ENCODE measurements at regions not wholly inside any gene's neighbourhood (a gene's known extent, or its start where the extent isn't known, plus 50 kb on each side); places are given as distances from the start of the nearest gene placed in this dataset.

DNA sequence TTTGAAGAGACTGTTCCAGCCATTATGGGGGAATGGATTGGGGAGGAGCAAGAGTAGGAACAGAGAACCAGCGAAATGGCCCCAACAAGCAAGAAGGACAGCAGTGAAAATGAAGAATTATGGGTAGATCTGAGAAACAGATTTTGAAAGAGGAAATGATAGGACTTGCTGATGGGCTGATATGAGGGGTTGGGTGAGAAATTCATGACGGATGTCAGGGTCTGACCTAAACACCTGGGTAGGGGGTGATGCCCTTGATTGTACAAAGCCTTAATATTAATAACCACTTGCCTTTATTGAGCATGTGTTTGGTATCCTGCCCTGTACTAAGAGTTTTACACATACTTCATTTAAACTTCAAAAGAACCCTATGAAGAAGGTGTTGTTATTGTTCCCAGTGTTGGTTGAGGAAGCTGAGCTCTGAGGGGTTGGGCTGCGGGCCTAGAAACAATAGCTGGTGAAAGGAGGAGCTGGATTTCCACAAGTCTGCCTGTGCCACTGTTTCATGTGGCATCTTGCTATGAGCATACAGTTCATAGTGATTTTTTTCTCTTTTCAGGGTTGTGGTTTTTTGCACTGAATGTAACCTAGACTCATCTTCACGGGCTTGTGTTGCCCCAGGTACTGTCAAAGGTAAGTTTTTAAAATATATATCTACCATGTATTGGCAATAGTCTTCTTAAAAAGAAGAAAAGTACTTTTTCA lies 61.1 kb upstream of the TNRC6B start:
- Histone ChIP-seq H2AFZ (ENCODE audit: low read length, unreplicated experiment) (no peak overlapping the region), H3K36me3 (ENCODE audit: insufficient read depth, low read length) (no peaks in the 10 kb centered on the region), H3K4me1 (ENCODE audit: control insufficient read depth, insufficient read depth, low read length, unreplicated experiment) (no peaks in the 10 kb centered on the region), H3K79me2 (ENCODE audit: control insufficient read depth, insufficient read depth, low read length, unreplicated experiment) (no peaks in the 10 kb centered on the region), H3K27ac (ENCODE audit: low read depth, low read length) (no peak overlapping the region), H3K27me3 (ENCODE audit: insufficient read depth, low read length) (no peaks in the 10 kb centered on the region), H3K4me3 (ENCODE audit: low read depth, low read length) (no peak overlapping the region)

DNA sequence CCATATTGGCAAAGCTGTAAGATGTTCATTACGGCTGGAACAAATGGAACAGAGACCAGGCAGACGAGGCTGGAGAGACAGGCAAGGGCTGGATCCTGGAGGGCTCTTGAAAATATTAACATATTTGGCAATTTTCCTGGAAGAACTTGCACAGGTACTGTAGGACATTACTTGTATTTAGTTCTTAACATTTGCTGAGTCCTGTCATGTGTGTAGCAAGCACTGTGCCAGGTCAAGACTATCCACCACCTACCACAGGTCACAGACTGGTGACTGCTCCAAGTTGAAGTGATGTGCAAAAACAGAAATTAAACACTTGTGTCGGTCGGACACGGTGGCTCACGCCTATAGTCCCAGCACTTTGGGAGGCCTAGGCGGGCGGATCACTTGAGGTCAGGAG lies 58.7 kb upstream of the TNRC6B start:
- Histone ChIP-seq H3K4me3 (ENCODE audit: low read depth, low read length) (no peak overlapping the region), H3K79me2 (ENCODE audit: control insufficient read depth, insufficient read depth, low read length, unreplicated experiment) (no peaks in the 10 kb centered on the region), H3K27me3 (ENCODE audit: insufficient read depth, low read length) (no peaks in the 10 kb centered on the region), H3K36me3 (ENCODE audit: insufficient read depth, low read length) (no peaks in the 10 kb centered on the region), H2AFZ (ENCODE audit: low read length, unreplicated experiment) (no peak overlapping the region), H3K4me1 (ENCODE audit: control insufficient read depth, insufficient read depth, low read length, unreplicated experiment) (no peaks in the 10 kb centered on the region), H3K27ac (ENCODE audit: low read depth, low read length) (no peak overlapping the region)

DNA sequence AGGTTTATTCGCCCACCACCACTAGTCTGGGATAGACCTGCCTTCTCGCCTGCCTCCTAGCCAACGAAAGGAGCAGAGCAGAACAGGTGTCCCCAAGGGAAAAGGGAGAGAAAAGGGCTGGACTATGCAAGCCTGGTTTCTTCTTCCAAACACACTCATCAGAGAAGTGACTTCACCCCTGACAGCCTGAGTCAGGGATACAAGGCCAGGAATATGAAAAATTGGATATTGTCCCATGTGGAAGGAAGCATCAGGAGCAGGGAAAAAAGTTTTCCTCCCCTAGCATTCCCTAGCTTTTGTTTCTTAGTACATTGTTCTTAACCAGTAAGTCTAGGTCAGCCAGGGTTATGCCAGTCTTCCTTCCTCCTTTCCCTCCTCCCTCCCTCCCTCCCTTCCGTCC lies 56.9 kb upstream of the TNRC6B start:
- Histone ChIP-seq H3K4me1 (ENCODE audit: control insufficient read depth, insufficient read depth, low read length, unreplicated experiment) (no peaks in the 10 kb centered on the region), H3K4me3 (ENCODE audit: low read depth, low read length) (no peak overlapping the region), H3K27ac (ENCODE audit: low read depth, low read length) (no peak overlapping the region), H2AFZ (ENCODE audit: low read length, unreplicated experiment) (no peak overlapping the region), H3K79me2 (ENCODE audit: control insufficient read depth, insufficient read depth, low read length, unreplicated experiment) (no peaks in the 10 kb centered on the region), H3K27me3 (ENCODE audit: insufficient read depth, low read length) (no peaks in the 10 kb centered on the region), H3K36me3 (ENCODE audit: insufficient read depth, low read length) (no peaks in the 10 kb centered on the region)

GRCh38 chr22:40121461-40121860 lies 56.3 kb upstream of the TNRC6B start:
- no peak overlapping the region for H3K4me3 ChIP-seq (ENCODE audit: low read depth, low read length)
- H3K79me2 ChIP-seq (ENCODE audit: control insufficient read depth, insufficient read depth, low read length, unreplicated experiment) = no peaks in the 10 kb centered on the region
- no peaks in the 10 kb centered on the region for H3K27me3 ChIP-seq (ENCODE audit: insufficient read depth, low read length)
- no peaks in the 10 kb centered on the region for H3K4me1 ChIP-seq (ENCODE audit: control insufficient read depth, insufficient read depth, low read length, unreplicated experiment)
- no peak overlapping the region for H3K27ac ChIP-seq (ENCODE audit: low read depth, low read length)
- H3K36me3 ChIP-seq (ENCODE audit: insufficient read depth, low read length) = no peaks in the 10 kb centered on the region
- H2AFZ ChIP-seq (ENCODE audit: low read length, unreplicated experiment) = no peak overlapping the region

GRCh38 chr22:40122792-40123191 lies 54.9 kb upstream of the TNRC6B start:
- H3K27me3 ChIP-seq (ENCODE audit: insufficient read depth, low read length) = no peaks in the 10 kb centered on the region
- no peaks in the 10 kb centered on the region for H3K79me2 ChIP-seq (ENCODE audit: control insufficient read depth, insufficient read depth, low read length, unreplicated experiment)
- H3K27ac ChIP-seq (ENCODE audit: low read depth, low read length) = no peak overlapping the region
- H3K4me1 ChIP-seq (ENCODE audit: control insufficient read depth, insufficient read depth, low read length, unreplicated experiment) = no peaks in the 10 kb centered on the region
- no peak overlapping the region for H3K4me3 ChIP-seq (ENCODE audit: low read depth, low read length)
- no peaks in the 10 kb centered on the region for H3K36me3 ChIP-seq (ENCODE audit: insufficient read depth, low read length)
- H2AFZ ChIP-seq (ENCODE audit: low read length, unreplicated experiment) = no peak overlapping the region

GRCh38 chr22:40123387-40123786 lies 54.3 kb upstream of the TNRC6B start:
- Histone ChIP-seq H3K27me3 (ENCODE audit: insufficient read depth, low read length) (no peaks in the 10 kb centered on the region), H3K79me2 (ENCODE audit: control insufficient read depth, insufficient read depth, low read length, unreplicated experiment) (no peaks in the 10 kb centered on the region), H3K27ac (ENCODE audit: low read depth, low read length) (no peak overlapping the region), H2AFZ (ENCODE audit: low read length, unreplicated experiment) (no peak overlapping the region), H3K36me3 (ENCODE audit: insufficient read depth, low read length) (no peaks in the 10 kb centered on the region), H3K4me1 (ENCODE audit: control insufficient read depth, insufficient read depth, low read length, unreplicated experiment) (no peaks in the 10 kb centered on the region), H3K4me3 (ENCODE audit: low read depth, low read length) (no peak overlapping the region)

Measured in ACC112 (cell line).